ENCODE measurements at regions not wholly inside any gene's neighbourhood (a gene's known extent, or its start where the extent isn't known, plus 50 kb on each side); places are given as distances from the start of the nearest gene placed in this dataset.
"Not testable (repeated sequence)": the region's sequence is repeated elsewhere in the genome, so short reads cannot be mapped to it uniquely, and the experiment has no call there.

- DNase-seq, result no peak
These were observed 161.5 kb downstream of the NRIP1 start for GRCh38 chr21:14903172-14903865.

GRCh38 chr21:14901482-14901958 lies 163.3 kb downstream of the NRIP1 start:
- no peak for DNase-seq

DNA sequence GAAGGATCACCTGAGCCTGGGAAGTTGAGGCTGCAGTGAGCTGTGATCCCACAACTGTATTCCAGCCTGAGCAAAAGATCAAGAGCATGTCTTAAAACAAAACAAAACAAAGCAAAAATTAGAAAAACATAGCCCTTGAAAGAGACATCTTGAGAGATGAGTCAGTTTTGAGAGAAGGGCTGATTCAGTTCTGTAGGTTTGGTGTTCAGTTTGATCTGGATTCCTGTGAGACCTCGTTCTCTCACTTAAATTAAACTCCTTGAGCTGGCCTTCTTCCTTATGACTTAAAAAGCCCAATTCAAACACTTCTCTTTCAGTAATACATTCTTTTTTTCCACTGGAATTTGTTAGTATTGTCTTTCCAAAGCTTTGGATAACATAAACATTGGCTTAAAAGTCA lies 164.2 kb downstream of the NRIP1 start:
- DNase-seq, result no peak

DNA sequence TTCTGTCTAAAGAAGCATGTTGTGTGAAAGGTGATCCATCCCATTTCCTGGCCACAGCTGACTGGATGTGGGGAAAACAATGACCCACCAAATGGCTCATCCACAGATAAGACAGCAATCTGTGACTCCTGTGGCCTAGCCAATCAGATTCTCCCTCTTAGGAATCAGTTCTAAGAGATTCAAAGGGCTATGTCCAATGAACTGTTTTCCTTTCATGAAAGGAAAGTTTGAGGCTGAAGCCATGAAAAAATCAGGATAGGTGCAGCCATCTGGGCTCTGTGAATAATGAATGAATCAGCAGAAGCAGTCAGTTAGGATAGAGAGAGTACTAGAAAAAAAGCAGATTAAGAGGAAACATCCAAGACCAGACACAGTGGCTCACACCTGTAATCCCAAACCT lies 164.7 kb downstream of the NRIP1 start:
- no peak for DNase-seq

- DNase-seq, result no peak
These were observed 169.0 kb downstream of the NRIP1 start for GRCh38 chr21:14895792-14896191.

GRCh38 chr21:14890141-14890540 lies 174.7 kb downstream of the NRIP1 start:
- DNase-seq, result no peak

- DNase-seq, result no peak
These were observed 175.6 kb downstream of the NRIP1 start for GRCh38 chr21:14889080-14889810.

GRCh38 chr21:14888202-14888601 lies 176.6 kb downstream of the NRIP1 start:
- DNase-seq, result no peak

- DNase-seq, result no peak
These were observed 178.8 kb downstream of the NRIP1 start for GRCh38 chr21:14886001-14886400.

GRCh38 chr21:14883351-14883750 lies 181.4 kb downstream of the NRIP1 start:
- no peak for DNase-seq

GRCh38 chr21:14882545-14882944 lies 182.3 kb downstream of the NRIP1 start:
- not testable (repeated sequence) for DNase-seq

GRCh38 chr21:14881863-14882499 lies 182.8 kb downstream of the NRIP1 start:
- DNase-seq, result no peak

GRCh38 chr21:14880922-14881321 lies 183.9 kb downstream of the NRIP1 start:
- no peak for DNase-seq

DNA sequence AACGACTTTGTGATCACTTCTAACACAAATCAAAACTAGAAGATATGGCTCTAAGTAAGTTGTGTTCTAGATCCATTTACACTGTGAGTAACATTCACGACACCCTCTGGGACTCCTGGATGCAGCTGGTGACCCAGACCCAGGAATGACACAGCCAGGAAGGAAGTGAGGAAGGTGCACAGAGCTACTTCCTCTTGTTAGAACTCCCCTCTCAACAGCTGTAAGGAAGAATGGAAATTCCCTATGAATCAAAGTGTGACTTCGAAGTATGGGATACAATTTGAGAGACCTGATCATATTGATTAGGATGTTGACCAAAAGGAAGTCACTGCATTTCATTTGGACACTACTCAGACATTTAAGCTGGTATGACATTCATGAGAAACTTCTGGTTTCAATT lies 185.3 kb downstream of the NRIP1 start:
- no peak for DNase-seq

GRCh38 chr21:14878971-14879370 lies 185.8 kb downstream of the NRIP1 start:
- no peak for DNase-seq

- DNase-seq, result no peak
These were observed 187.1 kb downstream of the NRIP1 start for GRCh38 chr21:14877581-14878228.

- no peak for DNase-seq
These were observed 188.3 kb downstream of the NRIP1 start for GRCh38 chr21:14876524-14876840.

GRCh38 chr21:14875704-14876523 lies 188.9 kb downstream of the NRIP1 start:
- DNase-seq, result no peak

DNA sequence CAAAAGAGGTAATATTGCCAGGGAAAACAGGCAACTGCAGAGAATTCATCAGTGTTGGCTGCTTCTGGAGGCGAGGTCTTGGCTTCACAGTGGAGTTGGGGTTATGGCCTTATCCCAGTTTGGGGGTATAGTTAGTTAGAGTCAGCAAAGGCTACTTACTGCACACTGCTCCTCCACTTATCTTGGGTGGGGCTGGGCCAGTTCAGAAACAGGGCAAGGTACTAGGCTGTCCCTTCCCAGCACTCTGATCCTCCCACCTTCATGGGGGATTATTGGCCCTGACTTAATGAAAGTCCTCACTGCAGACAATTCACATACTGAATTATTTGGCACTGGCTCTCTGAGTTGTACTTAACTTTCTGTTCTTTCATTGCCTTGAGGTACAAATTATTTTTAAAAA lies 189.6 kb downstream of the NRIP1 start:
- DNase-seq, result no peak

DNA sequence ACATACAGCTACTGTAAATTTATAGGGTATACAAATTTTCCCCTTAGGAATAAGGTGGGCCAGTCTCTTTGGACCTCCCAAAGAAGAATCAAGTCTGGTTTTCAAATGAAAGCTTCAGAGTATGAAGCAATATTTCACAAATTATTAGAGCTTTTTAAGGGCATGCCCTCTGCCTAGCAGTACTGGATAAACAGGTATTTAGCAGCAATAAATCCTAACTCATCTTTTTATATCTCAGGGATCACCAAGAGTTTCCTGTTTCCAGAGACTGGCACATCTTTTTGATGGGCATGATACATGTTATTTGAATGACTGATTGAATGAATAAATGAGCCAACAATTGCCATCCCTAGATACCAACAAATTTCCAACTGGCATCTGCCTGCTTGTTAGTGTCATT lies 190.4 kb downstream of the NRIP1 start:
- DNase-seq, result no peak

- DNase-seq, result no peak
These were observed 192.9 kb downstream of the NRIP1 start for GRCh38 chr21:14871861-14872260.

GRCh38 chr21:14870853-14871149 lies 194.0 kb downstream of the NRIP1 start:
- DNase-seq, result no peak
